Fibroblast of lung (primary cell): ENCODE measurements at regions not wholly inside any gene's neighbourhood (a gene's known extent, or its start where the extent isn't known, plus 50 kb on each side); places are given as distances from the start of the nearest gene placed in this dataset.

Source experiments
- DNase-seq, 2 donors: peaks; one replicate each; pipeline versions ENCODE4 v3.0.0 to v3.0.0-alpha.2; 2010; ENCODE audit warnings: low read depth in 2 of 2
- H2AFZ ChIP-seq: 2 replicates; pipeline ENCODE4 v1.5.1; 2012; ENCODE audit warnings: low read length, control low read depth, inconsistent platforms
- H3K27ac ChIP-seq: 2 replicates; pipeline ENCODE4 v1.5.1; 2011; ENCODE audit warnings: low read length, control low read depth; ENCODE audit not compliant: insufficient read depth
- H3K27me3 ChIP-seq: 2 replicates; pipeline ENCODE4 v1.5.1; 2011; ENCODE audit warnings: mild to moderate bottlenecking, low read length; ENCODE audit not compliant: control insufficient read depth, insufficient read depth
- H3K36me3 ChIP-seq: 2 replicates; pipeline ENCODE4 v1.5.1; 2011; ENCODE audit warnings: low read length; ENCODE audit not compliant: control insufficient read depth, insufficient read depth
- H3K4me1 ChIP-seq: 2 replicates; pipeline ENCODE4 v1.5.1; 2011; ENCODE audit warnings: low read length; ENCODE audit not compliant: control insufficient read depth, insufficient read depth; ENCODE audit errors: extremely low read depth
- H3K4me2 ChIP-seq: 2 replicates; pipeline ENCODE4 v1.5.1; 2011; ENCODE audit warnings: low read length, control low read depth; ENCODE audit not compliant: insufficient read depth; ENCODE audit errors: extremely low read depth
- H3K4me3 ChIP-seq, 4 experiments: fragments of 200-600 bp in 1 of 4; sonication (generic) in 1 of 4; replicated peaks in 1 of 4; 2 replicates each; pipeline ENCODE4 v1.5.1; 2011 to 2016; ENCODE audit warnings: low read length in 4 of 4, low read depth in 3 of 4, mild to moderate bottlenecking in 3 of 4, control low read depth in 2 of 4, inconsistent platforms in 1 of 4, mixed read lengths in 1 of 4; ENCODE audit not compliant: insufficient read depth in 1 of 4; ENCODE audit errors: control extremely low read depth in 1 of 4
- H3K79me2 ChIP-seq: 2 replicates; pipeline ENCODE4 v1.5.1; 2012; ENCODE audit warnings: mild to moderate bottlenecking, low read length, inconsistent platforms; ENCODE audit not compliant: control insufficient read depth, insufficient read depth
- H3K9ac ChIP-seq: 2 replicates; pipeline ENCODE4 v1.5.1; 2011; ENCODE audit warnings: mild to moderate bottlenecking, low read length, control low read depth; ENCODE audit not compliant: insufficient read depth
- H3K9me3 ChIP-seq: 2 replicates; pipeline ENCODE4 v1.5.1; 2012; ENCODE audit warnings: low read depth, low read length; ENCODE audit not compliant: control insufficient read depth, insufficient read depth
- H4K20me1 ChIP-seq: 2 replicates; pipeline ENCODE4 v1.5.1; 2011; ENCODE audit warnings: low read length; ENCODE audit not compliant: control insufficient read depth, insufficient read depth; ENCODE audit errors: extremely low read depth
- CTCF ChIP-seq, 2 donors: IDR thresholded peaks in 1 of 2; conservative IDR thresholded peaks in 1 of 2; 1 replicate in 1 of 2; 2 replicates in 1 of 2; pipeline ENCODE4 v1.5.1; 2011 to 2012; ENCODE audit warnings: low read length in 2 of 2, control low read depth in 1 of 2, inconsistent platforms in 1 of 2, low read depth in 1 of 2, mild to moderate bottlenecking in 1 of 2
- EZH2 ChIP-seq: IDR thresholded peaks from 2 replicates; pipeline ENCODE4 v1.5.1; 2012; ENCODE audit warnings: low read length, control low read depth, mild to moderate bottlenecking; ENCODE audit errors: missing control alignments

- peak; percentile 51 to 71 for DNase-seq
- peaks cover 22% of the 10 kb centered on the region for H3K4me1 ChIP-seq
- H3K9ac ChIP-seq: no peak overlapping the region
- no peak for TF ChIP-seq EZH2
- TF ChIP-seq CTCF (conservative IDR thresholded peaks at IDR 0.05 in 1 of 2, IDR thresholded peaks at IDR 0.05 in 1 of 2; ENCODE audit: low read depth in 1 of 2, low read length in 2 of 2): no peak
- H3K4me2 ChIP-seq: no peak overlapping the region
- H4K20me1 ChIP-seq: no peaks in the 10 kb centered on the region
- no peak overlapping the region for H3K4me3 ChIP-seq
- H3K27ac ChIP-seq: no peak overlapping the region
- no peaks in the 10 kb centered on the region for H3K79me2 ChIP-seq
- H3K27me3 ChIP-seq: no peaks in the 10 kb centered on the region
- H2AFZ ChIP-seq: no peak overlapping the region
- no peaks in the 10 kb centered on the region for H3K36me3 ChIP-seq
- no peaks in the 10 kb centered on the region for H3K9me3 ChIP-seq
Measured at GRCh38 chr21:35478161-35479064, 429.3 kb upstream of the RUNX1 start.

GRCh38 chr21:35477622-35478021 lies 428.5 kb upstream of the RUNX1 start:
- no peak overlapping the region for H3K4me2 ChIP-seq
- DNase-seq: no peak
- no peaks in the 10 kb centered on the region for H3K9me3 ChIP-seq
- H3K36me3 ChIP-seq: no peaks in the 10 kb centered on the region
- no peaks in the 10 kb centered on the region for H3K79me2 ChIP-seq
- no peak overlapping the region for H2AFZ ChIP-seq
- H3K9ac ChIP-seq: no peak overlapping the region
- H3K27me3 ChIP-seq: no peaks in the 10 kb centered on the region
- H3K4me3 ChIP-seq: no peak overlapping the region
- H3K4me1 ChIP-seq: peaks cover 22% of the 10 kb centered on the region
- no peak for TF ChIP-seq EZH2
- TF ChIP-seq CTCF (conservative IDR thresholded peaks at IDR 0.05 in 1 of 2, IDR thresholded peaks at IDR 0.05 in 1 of 2; ENCODE audit: low read depth in 1 of 2, low read length in 2 of 2): no peak
- H3K27ac ChIP-seq: peak overlapping the region; percentile 52
- no peaks in the 10 kb centered on the region for H4K20me1 ChIP-seq

GRCh38 chr21:35476621-35477395 lies 427.7 kb upstream of the RUNX1 start:
- Histone ChIP-seq H3K27me3 (no peaks in the 10 kb centered on the region), H3K9ac (no peak overlapping the region), H4K20me1 (no peaks in the 10 kb centered on the region), H3K9me3 (no peaks in the 10 kb centered on the region), H3K79me2 (no peaks in the 10 kb centered on the region), H2AFZ (peak overlapping the region; percentile 70), H3K4me1 (peaks cover 22% of the 10 kb centered on the region), H3K4me3 (no peak overlapping the region), H3K4me2 (peak overlapping the region; percentile 61), H3K36me3 (no peaks in the 10 kb centered on the region), H3K27ac (peak overlapping the region; percentile 52)
- DNase-seq: peak; percentile 65 to 74
- TF ChIP-seq EZH2 (no peak), CTCF (conservative IDR thresholded peaks at IDR 0.05 in 1 of 2, IDR thresholded peaks at IDR 0.05 in 1 of 2; ENCODE audit: low read depth in 1 of 2, low read length in 2 of 2) (no peak)
